SK-N-SH treated with all-trans-retinoic acid at 6 μM for 48 hours (cell line): ENCODE measurements at regions not wholly inside any gene's neighbourhood (a gene's known extent, or its start where the extent isn't known, plus 50 kb on each side); places are given as distances from the start of the nearest gene placed in this dataset.

ENCODE experiments used
- CREB5 ChIP-seq: fragments of 250-450 bp; sonication (Bioruptor Pico); IDR thresholded peaks from 2 replicates; pipeline ENCODE4 v1.5.1; 2020; ENCODE audit warnings: low read depth, mild to moderate bottlenecking, moderate library complexity
- CSRNP3 ChIP-seq: fragments of 250-450 bp; sonication (Bioruptor Pico); IDR thresholded peaks from 2 replicates; pipeline ENCODE4 v1.5.1; 2021; ENCODE audit warnings: mild to moderate bottlenecking, moderate library complexity
- GLIS3 ChIP-seq: fragments of 250-450 bp; sonication (Bioruptor Pico); IDR thresholded peaks from 2 replicates; pipeline ENCODE4 v1.5.0; 2020; ENCODE audit warnings: mild to moderate bottlenecking, moderate library complexity
- RARB ChIP-seq: fragments of 250-450 bp; sonication (Bioruptor Pico); IDR thresholded peaks from 2 replicates; pipeline ENCODE4 v1.8.0; 2021; ENCODE audit warnings: mild to moderate bottlenecking, moderate library complexity
- ZC3H10 ChIP-seq: fragments of 250-450 bp; sonication (Bioruptor Pico); IDR thresholded peaks from 2 replicates; pipeline ENCODE4 v1.5.1; 2021; ENCODE audit warnings: mild to moderate bottlenecking, moderate library complexity

DNA sequence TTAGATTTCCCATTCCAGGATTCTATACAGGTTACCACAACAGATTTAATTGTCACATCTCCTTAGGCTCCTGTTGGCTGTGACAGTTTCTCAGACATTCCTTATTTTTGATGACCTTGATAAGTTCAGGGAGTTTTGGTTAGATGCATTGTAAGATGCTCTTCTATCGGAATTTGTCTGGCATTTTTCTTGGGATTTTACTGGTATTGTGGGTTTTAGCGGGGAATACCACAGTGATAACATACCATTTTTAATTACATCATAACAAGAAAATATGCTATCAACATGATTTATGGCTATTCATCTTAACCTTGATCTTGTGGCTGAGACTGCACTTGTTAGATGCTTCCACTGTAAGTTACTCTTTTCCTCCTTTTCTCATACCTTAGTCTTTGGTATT, 217.5 kb upstream of the PPFIA2 start:
- TF ChIP-seq RARB (CRISPR knock-in tag) (no peak), ZC3H10 (CRISPR knock-in tag) (no peak), GLIS3 (CRISPR knock-in tag) (no peak), CSRNP3 (CRISPR knock-in tag) (no peak), CREB5 (CRISPR knock-in tag) (no peak)
